ENCODE measurements at regions not wholly inside any gene's neighbourhood (a gene's known extent, or its start where the extent isn't known, plus 50 kb on each side); places are given as distances from the start of the nearest gene placed in this dataset.

DNA sequence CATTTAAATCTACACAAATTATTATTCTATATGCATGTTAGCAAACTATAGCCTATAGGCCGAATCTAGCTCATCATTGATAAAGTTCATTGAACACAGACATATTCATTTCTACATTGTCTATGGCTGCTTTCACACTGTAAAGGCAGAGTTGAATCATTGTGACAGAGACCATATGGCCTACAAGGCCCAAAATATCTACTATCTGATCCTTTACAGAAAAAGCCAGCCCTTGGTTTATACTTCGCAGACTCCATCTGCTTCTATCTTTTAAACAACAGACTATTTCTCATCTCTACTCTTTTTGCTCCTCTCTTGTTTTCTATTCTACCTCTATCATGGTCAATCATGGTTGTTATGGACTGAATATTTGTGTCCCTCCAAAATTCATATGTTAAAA is 190.7 kb downstream of the EXOC5 start:
- ChIA-PET POLR2A (no interaction called here), CTCF (no interaction called here)
- DNase-seq (ENCODE audit: extremely low spot score), result no peak
- TF ChIP-seq ZNF384 (IDR thresholded peaks at IDR 0.05) (no peak), FOXA1 (IDR thresholded peaks at IDR 0.05) (no peak), ELF4 (IDR thresholded peaks at IDR 0.05) (no peak), TARDBP (IDR thresholded peaks at IDR 0.05) (no peak), SUZ12 (IDR thresholded peaks at IDR 0.05) (no peak), NFRKB (IDR thresholded peaks at IDR 0.05) (no peak), ARNT (IDR thresholded peaks at IDR 0.05) (no peak), HDGF (IDR thresholded peaks at IDR 0.05; ENCODE audit: borderline replicate concordance) (no peak), CTBP1 (IDR thresholded peaks at IDR 0.05; ENCODE audit: borderline replicate concordance) (no peak), BHLHE40 (IDR thresholded peaks at IDR 0.05; ENCODE audit: borderline replicate concordance) (no peak), FOXK2 (IDR thresholded peaks at IDR 0.05) (no peak), FOXM1 (IDR thresholded peaks at IDR 0.05; ENCODE audit: borderline replicate concordance) (no peak)

DNA sequence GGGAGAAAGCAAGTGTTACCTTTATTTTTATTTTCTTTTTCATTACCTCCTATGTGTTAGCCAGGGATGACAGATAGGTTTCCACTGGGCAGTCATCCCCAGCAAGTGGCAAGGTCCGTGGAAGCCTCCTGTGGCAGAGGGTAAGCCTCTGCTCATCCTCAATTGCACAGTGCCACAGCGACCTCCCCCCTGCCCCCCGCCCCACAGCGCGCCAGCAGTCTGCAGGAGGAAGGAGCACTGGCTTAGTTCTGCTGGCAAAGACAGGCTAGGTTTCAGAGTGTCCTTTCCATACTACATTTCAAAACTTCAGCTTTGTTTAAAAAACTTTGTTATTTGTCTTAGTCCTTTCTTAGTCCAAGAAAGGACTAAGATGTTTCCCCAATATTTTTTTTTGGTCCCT is 194.7 kb downstream of the EXOC5 start:
- TF ChIP-seq SUZ12 (IDR thresholded peaks at IDR 0.05) (no peak), TARDBP (IDR thresholded peaks at IDR 0.05) (no peak), HDGF (IDR thresholded peaks at IDR 0.05; ENCODE audit: borderline replicate concordance) (no peak), L3MBTL2 (conservative IDR thresholded peaks at IDR 0.05) (no peak), ARNT (IDR thresholded peaks at IDR 0.05) (no peak), CTBP1 (IDR thresholded peaks at IDR 0.05; ENCODE audit: borderline replicate concordance) (no peak), SP1 (IDR thresholded peaks at IDR 0.05) (no peak), ELF4 (IDR thresholded peaks at IDR 0.05) (no peak)
- DNase-seq (ENCODE audit: extremely low spot score), result no peak
- POLR2A ChIA-PET, result no interaction called here
- CTCF ChIA-PET, result no interaction called here

DNA sequence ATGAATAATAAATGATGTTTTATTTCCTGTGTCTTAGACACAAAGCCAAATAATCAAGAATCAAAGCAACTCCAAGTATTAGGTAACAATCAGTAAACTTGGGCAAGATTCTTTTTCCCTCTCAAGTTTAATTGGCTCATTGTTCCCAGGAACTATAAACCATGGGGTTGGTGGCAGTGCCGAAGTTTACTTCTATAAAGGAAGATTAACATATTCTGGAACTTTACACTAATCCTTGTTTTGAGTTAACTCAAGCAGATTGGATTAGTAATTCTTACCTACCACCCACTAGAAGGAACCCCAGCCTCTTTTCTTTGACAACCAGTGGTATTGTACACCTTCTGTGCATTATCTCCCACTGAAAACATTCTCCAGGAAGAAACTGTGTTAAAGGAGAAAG is 197.1 kb downstream of the EXOC5 start:
- ChIA-PET CTCF (interaction anchor here (0.6 kb wide), 1 partner anchor 422 kb away, joined by 3 read pairs; no protein-coding TSS in a partner anchor), POLR2A (no interaction called here)
- TF ChIP-seq SUZ12 (IDR thresholded peaks at IDR 0.05) (no peak), HDGF (IDR thresholded peaks at IDR 0.05; ENCODE audit: borderline replicate concordance) (no peak), CTBP1 (IDR thresholded peaks at IDR 0.05; ENCODE audit: borderline replicate concordance) (no peak), FOXK2 (IDR thresholded peaks at IDR 0.05) (no peak), ARNT (IDR thresholded peaks at IDR 0.05) (no peak), FOXM1 (IDR thresholded peaks at IDR 0.05; ENCODE audit: borderline replicate concordance) (no peak), ELF4 (IDR thresholded peaks at IDR 0.05) (no peak), L3MBTL2 (conservative IDR thresholded peaks at IDR 0.05) (no peak), TARDBP (IDR thresholded peaks at IDR 0.05) (no peak), FOXA1 (IDR thresholded peaks at IDR 0.05) (no peak), SP1 (IDR thresholded peaks at IDR 0.05) (no peak)
- TF ChIP-seq, protein P1, sequence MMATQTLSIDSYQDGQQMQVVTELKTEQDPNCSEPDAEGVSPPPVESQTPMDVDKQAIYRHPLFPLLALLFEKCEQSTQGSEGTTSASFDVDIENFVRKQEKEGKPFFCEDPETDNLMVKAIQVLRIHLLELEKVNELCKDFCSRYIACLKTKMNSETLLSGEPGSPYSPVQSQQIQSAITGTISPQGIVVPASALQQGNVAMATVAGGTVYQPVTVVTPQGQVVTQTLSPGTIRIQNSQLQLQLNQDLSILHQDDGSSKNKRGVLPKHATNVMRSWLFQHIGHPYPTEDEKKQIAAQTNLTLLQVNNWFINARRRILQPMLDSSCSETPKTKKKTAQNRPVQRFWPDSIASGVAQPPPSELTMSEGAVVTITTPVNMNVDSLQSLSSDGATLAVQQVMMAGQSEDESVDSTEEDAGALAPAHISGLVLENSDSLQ (IDR thresholded peaks at IDR 0.05), result no peak
- DNase-seq (ENCODE audit: extremely low spot score), result no peak

DNA sequence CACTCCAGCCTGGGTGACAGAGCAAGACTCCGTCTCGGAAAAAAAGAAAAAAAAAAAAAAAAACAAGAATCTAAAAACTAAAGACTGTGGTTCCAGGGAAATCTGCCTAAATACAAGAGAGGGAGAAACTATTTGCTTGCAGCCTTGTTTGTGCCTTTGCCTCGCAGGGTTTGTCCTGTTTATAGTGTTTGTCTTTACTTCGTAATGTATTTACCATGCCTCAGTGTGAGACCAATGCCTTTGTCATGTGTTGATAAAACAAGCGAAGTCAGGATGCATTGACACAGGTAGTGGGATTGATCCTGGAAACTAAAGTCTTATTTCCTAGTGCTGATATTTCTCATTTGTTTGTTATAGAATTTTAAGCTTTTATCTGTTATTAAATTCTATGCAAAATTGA is 199.0 kb downstream of the EXOC5 start:
- CTCF ChIA-PET, result no interaction called here
- no peak for DNase-seq (ENCODE audit: extremely low spot score)
- POLR2A ChIA-PET, result no interaction called here
- no peak for TF ChIP-seq ZNF384 (IDR thresholded peaks at IDR 0.05)
- TF ChIP-seq CTBP1 (IDR thresholded peaks at IDR 0.05; ENCODE audit: borderline replicate concordance), result no peak
- TF ChIP-seq FOXA1 (IDR thresholded peaks at IDR 0.05), result no peak
- TF ChIP-seq NFRKB (IDR thresholded peaks at IDR 0.05), result no peak
- TF ChIP-seq LEF1 (IDR thresholded peaks at IDR 0.05; ENCODE audit: borderline replicate concordance), result no peak
- no peak for TF ChIP-seq SUZ12 (IDR thresholded peaks at IDR 0.05)
- TF ChIP-seq BHLHE40 (IDR thresholded peaks at IDR 0.05; ENCODE audit: borderline replicate concordance), result no peak

DNA sequence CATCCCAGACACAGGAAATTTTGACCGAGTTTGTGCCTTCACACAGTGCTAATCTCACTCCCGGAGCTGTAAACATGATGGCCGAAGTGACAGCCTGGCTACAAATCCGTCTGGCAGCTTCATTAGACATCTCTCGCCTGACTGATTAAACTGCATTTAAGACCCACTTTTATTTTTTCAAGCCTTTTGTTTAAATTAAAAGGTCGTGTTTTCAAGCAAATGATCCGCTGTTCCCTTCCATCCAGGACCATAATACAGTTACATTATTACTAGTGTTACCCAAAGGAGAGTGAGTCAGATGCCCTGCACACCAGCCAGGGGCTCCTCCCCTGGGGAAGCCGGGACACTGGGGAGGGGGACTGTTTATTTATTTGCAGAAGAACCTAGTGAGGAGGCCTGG is 200.2 kb downstream of the EXOC5 start:
- TF ChIP-seq, protein P1 (IDR thresholded peaks at IDR 0.05), result peak; percentile 27; the same call in 1 of the 2 replicates
- no peak for TF ChIP-seq NFRKB (IDR thresholded peaks at IDR 0.05)
- ChIA-PET CTCF (interaction anchor here (0.6 to 0.7 kb wide), 2 partner anchors 14 to 645 kb away, joined by 3 read pairs; no protein-coding TSS in a partner anchor), POLR2A (no interaction called here)
- DNase-seq (ENCODE audit: extremely low spot score), result no peak

DNA sequence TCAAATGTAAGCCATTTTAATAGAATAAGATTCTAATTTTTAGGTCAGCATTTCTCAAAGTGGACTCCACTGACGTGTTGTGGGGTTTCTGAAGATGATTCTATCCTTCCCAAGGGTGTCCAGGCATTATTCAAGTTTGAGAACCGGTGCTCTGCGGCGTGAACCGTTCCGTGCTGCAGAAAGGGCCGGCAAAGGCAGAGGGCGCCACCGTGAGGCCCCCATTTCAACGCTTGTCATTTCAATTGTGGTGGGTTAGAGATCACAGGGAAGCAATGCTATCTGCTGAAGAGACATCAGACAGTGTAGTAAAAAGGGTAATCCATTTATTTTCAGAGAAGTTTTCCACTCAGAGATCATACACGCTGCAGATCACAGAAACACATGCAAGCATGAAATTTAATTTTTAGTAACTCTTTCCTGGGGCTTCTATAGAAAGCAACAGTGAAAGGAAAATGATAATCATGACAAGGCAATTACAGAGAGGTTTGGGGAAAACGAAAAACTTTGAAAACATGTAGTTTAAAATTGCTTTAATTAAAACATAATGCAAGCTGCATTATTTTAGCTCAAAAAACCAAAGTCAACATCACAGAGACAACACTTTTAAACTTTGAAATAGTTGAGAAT is 201.7 kb downstream of the EXOC5 start:
- CTCF ChIA-PET, result interaction anchor here (0.7 kb wide), 1 partner anchor 369 kb away, joined by 3 read pairs; no protein-coding TSS in a partner anchor
- DNase-seq (ENCODE audit: extremely low spot score), result peak; percentile 62
- no peak for TF ChIP-seq BHLHE40 (IDR thresholded peaks at IDR 0.05; ENCODE audit: borderline replicate concordance)
- TF ChIP-seq FOXA1 (IDR thresholded peaks at IDR 0.05), result no peak
- TF ChIP-seq ZNF384 (IDR thresholded peaks at IDR 0.05), result no peak
- no peak for TF ChIP-seq SP1 (IDR thresholded peaks at IDR 0.05)
- no peak for TF ChIP-seq L3MBTL2 (conservative IDR thresholded peaks at IDR 0.05)
- TF ChIP-seq ARNT (IDR thresholded peaks at IDR 0.05), result no peak
- TF ChIP-seq LEF1 (IDR thresholded peaks at IDR 0.05; ENCODE audit: borderline replicate concordance), result no peak
- TF ChIP-seq TARDBP (IDR thresholded peaks at IDR 0.05), result no peak
- no peak for TF ChIP-seq SUZ12 (IDR thresholded peaks at IDR 0.05)
- no peak for TF ChIP-seq NFRKB (IDR thresholded peaks at IDR 0.05)
- no peak for TF ChIP-seq ELF4 (IDR thresholded peaks at IDR 0.05)
- no peak for TF ChIP-seq HDGF (IDR thresholded peaks at IDR 0.05; ENCODE audit: borderline replicate concordance)
- POLR2A ChIA-PET, result no interaction called here

DNA sequence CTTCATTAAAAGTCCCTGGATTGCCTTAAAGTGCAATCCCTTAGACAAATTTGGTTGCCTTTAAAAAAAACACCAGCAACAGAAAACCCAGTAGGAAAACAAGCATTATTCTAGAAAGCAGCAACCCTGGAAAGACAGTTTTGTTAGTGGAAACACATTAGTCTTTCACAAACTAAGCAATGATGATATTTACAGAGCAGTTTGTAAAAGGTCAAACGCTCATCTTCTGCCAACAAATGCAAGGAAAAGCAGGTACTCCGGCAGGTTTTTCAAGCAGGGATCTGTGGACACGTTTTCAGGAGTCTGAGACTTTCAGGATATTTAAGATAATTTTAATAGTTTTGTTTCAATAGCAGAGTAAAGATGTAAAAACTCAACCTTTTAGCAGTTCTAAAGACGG is 202.2 kb downstream of the EXOC5 start:
- TF ChIP-seq TARDBP (IDR thresholded peaks at IDR 0.05) (no peak), HDGF (IDR thresholded peaks at IDR 0.05; ENCODE audit: borderline replicate concordance) (no peak), FOXM1 (IDR thresholded peaks at IDR 0.05; ENCODE audit: borderline replicate concordance) (no peak), LEF1 (IDR thresholded peaks at IDR 0.05; ENCODE audit: borderline replicate concordance) (no peak), CTBP1 (IDR thresholded peaks at IDR 0.05; ENCODE audit: borderline replicate concordance) (no peak)
- ChIA-PET CTCF (no interaction called here), POLR2A (no interaction called here)
- no peak for DNase-seq (ENCODE audit: extremely low spot score)

Measured in HEK293T (cell line).